WI38 (cell line): ENCODE measurements at regions not wholly inside any gene's neighbourhood (a gene's known extent, or its start where the extent isn't known, plus 50 kb on each side); places are given as distances from the start of the nearest gene placed in this dataset.

ENCODE experiments used
- H3K4me3 ChIP-seq: 2 replicates; pipeline ENCODE4 v1.5.1; 2011; ENCODE audit warnings: low read depth, mild to moderate bottlenecking, control low read depth, low read length
- TF ChIP-seq, protein P1 (sequence below): IDR thresholded peaks from 2 replicates; pipeline ENCODE4 v1.5.1; 2012; ENCODE audit warnings: low read depth, mild to moderate bottlenecking, control low read depth, low read length

DNA sequence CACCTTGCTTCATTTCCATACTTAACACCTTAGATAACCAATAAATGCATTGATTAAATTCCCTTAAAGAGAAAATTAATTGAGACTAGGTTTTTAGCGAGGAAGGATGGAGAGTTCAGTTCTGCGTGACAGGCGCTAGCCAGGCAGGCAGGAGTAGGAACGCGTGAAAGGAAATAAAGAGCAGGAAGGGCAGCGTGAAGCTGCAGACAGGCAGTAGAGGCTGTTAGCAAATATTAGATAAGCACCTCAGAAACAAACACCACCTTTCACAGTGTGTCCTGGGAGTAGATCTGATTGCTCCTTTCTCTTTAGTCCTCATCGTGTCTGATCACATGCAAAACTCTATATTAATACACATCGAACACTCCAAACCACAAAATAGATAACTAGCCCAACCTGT lies 282.7 kb upstream of the ADGRL2 start:
- no peak overlapping the region for H3K4me3 ChIP-seq
- TF ChIP-seq, protein P1, sequence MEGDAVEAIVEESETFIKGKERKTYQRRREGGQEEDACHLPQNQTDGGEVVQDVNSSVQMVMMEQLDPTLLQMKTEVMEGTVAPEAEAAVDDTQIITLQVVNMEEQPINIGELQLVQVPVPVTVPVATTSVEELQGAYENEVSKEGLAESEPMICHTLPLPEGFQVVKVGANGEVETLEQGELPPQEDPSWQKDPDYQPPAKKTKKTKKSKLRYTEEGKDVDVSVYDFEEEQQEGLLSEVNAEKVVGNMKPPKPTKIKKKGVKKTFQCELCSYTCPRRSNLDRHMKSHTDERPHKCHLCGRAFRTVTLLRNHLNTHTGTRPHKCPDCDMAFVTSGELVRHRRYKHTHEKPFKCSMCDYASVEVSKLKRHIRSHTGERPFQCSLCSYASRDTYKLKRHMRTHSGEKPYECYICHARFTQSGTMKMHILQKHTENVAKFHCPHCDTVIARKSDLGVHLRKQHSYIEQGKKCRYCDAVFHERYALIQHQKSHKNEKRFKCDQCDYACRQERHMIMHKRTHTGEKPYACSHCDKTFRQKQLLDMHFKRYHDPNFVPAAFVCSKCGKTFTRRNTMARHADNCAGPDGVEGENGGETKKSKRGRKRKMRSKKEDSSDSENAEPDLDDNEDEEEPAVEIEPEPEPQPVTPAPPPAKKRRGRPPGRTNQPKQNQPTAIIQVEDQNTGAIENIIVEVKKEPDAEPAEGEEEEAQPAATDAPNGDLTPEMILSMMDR = no peak

DNA sequence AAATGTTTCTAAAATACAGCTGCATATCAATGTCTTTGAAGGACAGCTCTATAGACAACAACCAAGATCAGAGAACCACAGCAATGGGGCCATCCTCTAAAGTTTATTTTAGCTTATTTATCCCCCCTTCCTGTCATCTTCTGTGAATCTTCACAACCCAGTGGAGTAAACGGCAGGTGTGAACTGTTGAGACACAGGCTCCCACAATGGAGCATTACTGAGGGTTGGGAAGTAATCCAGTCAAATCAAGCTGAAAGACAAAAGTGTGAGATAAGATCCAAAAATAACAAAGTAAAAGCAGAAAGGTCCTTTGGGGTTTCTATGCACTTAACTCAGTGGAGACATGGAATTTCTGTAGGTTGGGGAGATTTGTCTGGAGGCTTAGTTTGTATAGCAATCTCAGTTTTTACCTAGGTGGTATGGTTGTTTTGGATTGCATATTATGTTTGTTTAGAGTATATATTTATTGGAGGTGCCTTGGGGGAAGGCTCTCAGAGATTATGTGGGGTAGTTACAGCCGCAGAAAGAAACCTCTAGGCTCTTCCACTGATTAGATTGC lies 286.9 kb upstream of the ADGRL2 start:
- TF ChIP-seq, protein P1 = no peak
- no peak overlapping the region for H3K4me3 ChIP-seq

DNA sequence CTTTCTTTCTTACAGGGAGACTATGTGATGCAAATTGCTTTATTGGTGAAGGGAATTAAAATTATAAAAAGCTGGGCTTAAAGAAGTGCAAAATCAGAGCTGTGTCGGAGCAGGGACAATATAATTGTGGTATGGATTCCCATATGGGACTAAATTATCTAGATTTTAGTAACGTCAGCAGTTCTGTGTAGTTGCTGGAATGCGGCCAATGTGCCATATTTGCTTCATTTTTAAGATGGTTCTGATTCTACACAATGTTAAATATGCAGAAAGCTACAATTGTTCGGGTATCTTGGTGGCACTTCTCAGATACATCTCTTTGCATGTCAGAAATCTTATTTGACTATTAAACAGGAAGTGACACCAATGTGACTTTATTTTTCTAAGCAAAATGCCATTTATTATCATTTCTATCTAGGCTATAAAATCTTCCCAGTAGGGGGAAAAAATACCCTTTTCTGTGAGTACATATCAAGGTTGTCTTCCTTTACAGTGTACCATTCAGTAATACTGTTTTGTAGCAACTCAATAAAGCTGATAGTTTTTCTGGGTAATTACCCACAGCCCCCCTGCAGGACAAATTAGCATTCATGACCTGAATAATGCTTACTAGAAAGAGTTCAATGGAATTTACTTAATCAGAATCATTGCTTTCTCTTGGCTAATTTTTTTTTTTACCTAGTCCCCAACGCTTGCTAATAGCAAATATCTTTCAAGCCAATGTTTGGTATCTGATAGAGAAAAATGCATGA lies 288.3 kb upstream of the ADGRL2 start:
- no peak overlapping the region for H3K4me3 ChIP-seq
- TF ChIP-seq, protein P1 = no peak

DNA sequence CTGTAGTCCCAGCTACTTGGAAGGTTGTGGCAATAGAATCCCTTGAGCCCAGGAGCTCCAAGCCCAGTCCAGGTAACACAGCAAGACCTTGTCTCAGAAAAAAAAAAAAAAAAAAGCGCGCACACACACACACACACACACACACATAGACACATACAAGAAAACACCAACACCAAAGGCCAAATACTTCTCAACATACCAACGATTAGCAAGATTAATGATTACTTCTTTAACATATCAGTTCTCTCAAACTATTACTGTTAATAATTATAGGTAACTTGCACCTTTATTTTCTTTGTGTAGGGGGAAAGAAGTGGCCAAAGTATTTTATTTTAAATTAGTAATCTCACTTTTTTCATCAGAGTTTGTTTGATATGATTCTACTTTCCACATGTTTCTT lies 289.5 kb upstream of the ADGRL2 start:
- H3K4me3 ChIP-seq = no peak overlapping the region
- TF ChIP-seq, protein P1 = no peak

DNA sequence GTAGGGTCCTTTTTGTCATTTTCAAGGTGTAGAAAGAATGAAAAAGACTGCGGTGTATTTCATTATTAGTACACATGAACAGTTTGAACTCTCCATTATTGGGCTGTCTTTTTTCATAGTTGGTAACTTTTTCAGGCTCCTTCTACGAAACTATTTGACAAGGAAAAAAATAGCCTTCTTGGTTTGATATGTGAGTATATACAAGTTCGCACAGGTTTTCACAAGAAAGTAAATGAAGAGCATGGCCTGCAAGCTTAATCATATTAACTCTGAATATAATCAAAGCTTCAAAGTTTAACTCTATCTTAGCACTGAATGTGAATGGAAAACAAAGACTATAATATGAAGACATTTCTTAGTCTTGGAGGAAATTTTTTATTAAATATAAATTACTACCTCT lies 290.0 kb upstream of the ADGRL2 start:
- TF ChIP-seq, protein P1 = no peak
- no peak overlapping the region for H3K4me3 ChIP-seq

DNA sequence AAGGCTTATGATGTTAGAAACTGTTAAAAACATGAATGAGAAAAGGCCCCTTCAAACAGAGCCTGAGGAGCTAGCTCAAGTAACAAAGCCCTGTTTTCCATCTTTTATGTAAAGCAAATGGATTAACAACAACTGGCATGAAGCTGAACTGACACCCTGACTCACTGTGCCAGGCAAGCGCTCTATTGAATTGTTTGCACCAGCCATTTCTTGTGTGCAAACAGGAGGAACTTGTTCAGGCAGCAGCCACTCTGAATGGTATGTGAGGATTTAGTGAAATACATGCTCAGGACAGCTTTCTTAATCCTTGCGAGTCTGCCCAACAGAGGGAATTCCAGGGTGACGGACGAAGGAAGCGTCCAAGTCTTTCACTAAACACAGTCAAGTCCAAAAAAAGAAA lies 291.1 kb upstream of the ADGRL2 start:
- H3K4me3 ChIP-seq = no peak overlapping the region
- TF ChIP-seq, protein P1 = no peak

DNA sequence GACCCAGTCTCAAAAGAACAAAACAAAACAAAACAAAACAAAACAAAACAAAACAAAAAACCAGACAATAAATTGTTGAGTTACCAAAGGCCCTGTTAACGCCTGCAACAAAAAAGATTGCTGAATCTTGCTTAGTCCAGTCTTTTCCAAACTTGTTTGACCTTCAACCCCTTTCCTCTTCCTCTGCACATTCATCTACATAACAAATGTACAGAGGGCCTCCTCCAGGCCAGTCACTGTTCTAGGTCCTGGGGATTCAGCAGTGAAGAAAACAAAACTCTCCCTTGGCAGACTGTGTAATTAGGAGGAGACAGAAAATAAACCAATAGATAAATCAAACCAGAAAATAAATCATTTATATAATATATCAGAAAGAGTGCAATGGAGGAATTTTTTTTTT lies 294.0 kb upstream of the ADGRL2 start:
- TF ChIP-seq, protein P1 = no peak

More for the DNA sequence above, 294.0 kb upstream of the ADGRL2 start:
- H3K4me3 ChIP-seq = no peak overlapping the region
